H1 (cell line): ENCODE measurements at regions not wholly inside any gene's neighbourhood (a gene's known extent, or its start where the extent isn't known, plus 50 kb on each side); places are given as distances from the start of the nearest gene placed in this dataset.

Experiments
- ATF3 ChIP-seq: IDR thresholded peaks from 2 replicates; pipeline ENCODE4 v1.6.1; 2011; ENCODE audit warnings: low read depth, mild to moderate bottlenecking, low read length; ENCODE audit not compliant: insufficient read depth
- CHD7 ChIP-seq: fragments of 300-600 bp; sonication (generic); IDR thresholded peaks from 2 replicates; pipeline ENCODE4 v1.7.1; 2012; ENCODE audit warnings: low read length, moderate library complexity, mild to moderate bottlenecking, inconsistent platforms; ENCODE audit not compliant: insufficient replicate concordance
- HDAC2 ChIP-seq, 2 experiments: fragments of 300-600 bp in 1 of 2; sonication (generic) in 1 of 2; IDR thresholded peaks; 2 replicates each; pipeline ENCODE4 v1.6.1; 2011 to 2012; ENCODE audit warnings: low read depth in 2 of 2, low read length in 2 of 2, mild to moderate bottlenecking in 2 of 2, moderate library complexity in 2 of 2, borderline replicate concordance in 1 of 2, inconsistent platforms in 1 of 2
- KDM5A ChIP-seq: fragments of 200-600 bp; IDR thresholded peaks from 2 replicates; pipeline ENCODE4 v1.7.1; 2012; ENCODE audit warnings: mild to moderate bottlenecking, low read length, inconsistent platforms, mixed read lengths
- SRF ChIP-seq: IDR thresholded peaks from 2 replicates; pipeline ENCODE4 v1.6.1; 2011; ENCODE audit warnings: mild to moderate bottlenecking, low read depth, low read length, moderate library complexity

- TF ChIP-seq CHD7 (no peak), ATF3 (no peak), KDM5A (no peak), HDAC2 (IDR thresholded peaks at IDR 0.05; ENCODE audit: borderline replicate concordance in 1 of 2, low read depth in 2 of 2, low read length in 2 of 2) (no peak), SRF (no peak)
Observed at GRCh38 chrX:15129412-15129811, 140.5 kb downstream of the ASB9 start (continued).
